ENCODE measurements at regions not wholly inside any gene's neighbourhood (a gene's known extent, or its start where the extent isn't known, plus 50 kb on each side); places are given as distances from the start of the nearest gene placed in this dataset.

DNA sequence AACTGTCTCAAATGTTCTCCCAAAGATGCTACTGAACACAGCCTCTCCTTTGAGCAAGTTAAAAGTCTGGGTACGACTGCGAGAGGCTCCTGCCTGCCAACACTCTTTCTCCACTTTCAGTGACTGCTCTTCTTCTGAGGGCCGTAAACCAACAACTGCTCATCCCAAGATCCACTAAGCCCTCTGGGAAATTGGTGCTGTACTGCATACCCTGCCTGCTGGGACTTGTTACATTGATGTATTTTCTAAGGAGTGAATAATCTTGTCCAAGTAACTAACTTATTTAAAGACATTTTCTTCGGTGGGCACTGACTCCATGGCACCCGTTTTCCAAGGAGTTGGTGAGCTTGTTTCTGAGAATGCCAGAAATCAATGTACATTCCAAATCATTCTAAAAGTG is 87.2 kb downstream of the ZNF280B start:
- no peak for DNase-seq

GRCh38 chr22:22422629-22423112 is 85.9 kb downstream of the ZNF280B start:
- peak; percentile 67 for DNase-seq

GRCh38 chr22:22423681-22424080 is 84.9 kb downstream of the ZNF280B start:
- DNase-seq, result no peak

GRCh38 chr22:22424210-22424800 is 84.2 kb downstream of the ZNF280B start:
- DNase-seq, result no peak

- DNase-seq, result no peak
Observed at GRCh38 chr22:22424956-22425355, 83.6 kb downstream of the ZNF280B start.

GRCh38 chr22:22425356-22425755 is 83.2 kb downstream of the ZNF280B start:
- DNase-seq, result no peak

DNA sequence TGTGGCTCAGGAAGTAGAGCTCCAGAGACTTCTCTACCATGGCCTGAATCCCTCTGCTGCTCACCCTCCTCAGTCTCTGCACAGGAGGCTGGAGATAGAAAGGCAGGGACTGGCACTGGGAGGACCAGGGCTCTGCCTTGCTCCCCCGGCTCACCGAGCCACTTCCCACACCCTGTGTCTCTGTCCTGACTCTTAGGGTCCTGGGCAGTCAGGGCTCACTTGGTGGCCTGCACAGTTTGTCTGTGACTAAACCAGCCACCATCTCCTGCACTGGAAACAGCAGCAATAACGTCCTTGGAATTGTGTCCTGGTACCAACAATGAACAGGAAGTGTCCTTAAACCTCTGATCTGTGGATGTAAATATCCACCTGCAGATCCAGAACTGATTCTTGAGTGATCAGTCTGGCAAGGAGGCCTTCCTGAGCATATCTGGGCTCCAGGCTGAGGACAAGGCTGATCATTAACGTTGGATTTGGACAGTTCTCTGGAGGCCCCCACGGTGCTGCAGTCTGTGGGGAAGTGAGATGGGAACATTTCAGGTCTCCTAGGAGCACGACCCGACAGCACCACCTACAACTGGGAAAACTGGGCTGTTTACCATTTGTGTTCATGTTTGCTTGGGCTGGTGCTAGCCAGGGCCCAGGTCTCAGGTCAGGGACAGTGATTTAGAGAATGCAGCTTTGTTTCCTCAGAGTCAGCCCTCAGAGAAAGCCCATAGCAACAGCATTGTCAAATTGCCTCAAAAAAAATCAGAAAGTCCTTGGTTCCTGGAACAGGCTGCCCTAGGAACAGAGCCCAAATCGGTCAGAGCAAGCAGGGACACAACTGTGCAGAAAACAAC is 82.5 kb downstream of the ZNF280B start:
- DNase-seq, result no peak

DNA sequence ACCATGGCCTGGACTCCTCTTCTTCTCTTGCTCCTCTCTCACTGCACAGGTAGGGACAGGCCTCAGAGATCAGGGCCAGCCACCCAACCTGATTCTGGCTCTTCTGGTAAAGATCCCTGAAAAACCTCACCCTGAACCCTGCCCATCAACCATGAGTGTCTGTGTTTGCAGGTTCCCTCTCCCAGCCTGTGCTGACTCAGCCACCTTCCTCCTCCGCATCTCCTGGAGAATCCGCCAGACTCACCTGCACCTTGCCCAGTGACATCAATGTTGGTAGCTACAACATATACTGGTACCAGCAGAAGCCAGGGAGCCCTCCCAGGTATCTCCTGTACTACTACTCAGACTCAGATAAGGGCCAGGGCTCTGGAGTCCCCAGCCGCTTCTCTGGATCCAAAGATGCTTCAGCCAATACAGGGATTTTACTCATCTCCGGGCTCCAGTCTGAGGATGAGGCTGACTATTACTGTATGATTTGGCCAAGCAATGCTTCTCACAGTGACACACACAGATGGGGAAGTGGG is 80.9 kb downstream of the ZNF280B start:
- DNase-seq, result no peak

DNA sequence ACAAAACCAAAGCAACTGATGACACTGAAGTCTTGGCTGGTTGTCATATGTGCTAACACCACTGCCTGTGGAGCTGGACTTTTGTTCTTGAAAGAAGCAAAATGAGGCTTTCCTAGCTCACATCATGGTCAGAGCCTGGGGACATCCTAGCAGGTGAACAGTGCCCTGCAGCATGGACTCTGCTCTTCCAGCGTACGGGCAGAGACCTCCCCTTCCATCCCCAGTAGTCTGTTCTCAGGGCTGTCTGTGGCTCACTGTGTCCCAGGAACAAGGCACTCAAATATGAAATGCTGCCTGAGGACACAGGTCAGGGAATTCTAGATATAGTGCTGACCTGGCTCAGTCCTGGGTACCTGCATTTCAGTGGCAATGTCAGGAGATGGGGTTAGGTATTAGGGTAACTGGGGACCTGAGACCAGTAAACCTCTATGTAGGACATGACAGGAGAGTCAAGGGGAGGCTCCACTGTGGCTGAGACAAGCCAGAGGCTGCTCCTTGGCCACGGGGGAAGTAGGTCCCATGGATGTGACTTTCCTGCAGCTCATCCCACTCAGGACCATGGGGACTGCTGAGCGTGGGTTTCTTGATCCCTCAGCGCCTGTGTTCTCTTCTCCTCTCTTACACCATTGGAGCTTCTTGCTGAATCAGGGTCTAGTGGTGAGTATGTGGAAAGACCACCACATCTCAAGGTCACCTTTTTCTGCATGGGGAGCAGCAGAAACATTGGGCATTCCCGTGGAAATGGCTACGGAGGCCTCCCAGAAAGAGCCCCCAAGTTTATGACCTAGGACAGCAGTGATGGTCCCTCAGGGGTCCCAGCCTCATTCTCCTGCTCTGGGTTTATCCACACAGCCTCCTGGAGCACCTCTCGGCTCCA is 80.1 kb downstream of the ZNF280B start:
- DNase-seq, result no peak

DNA sequence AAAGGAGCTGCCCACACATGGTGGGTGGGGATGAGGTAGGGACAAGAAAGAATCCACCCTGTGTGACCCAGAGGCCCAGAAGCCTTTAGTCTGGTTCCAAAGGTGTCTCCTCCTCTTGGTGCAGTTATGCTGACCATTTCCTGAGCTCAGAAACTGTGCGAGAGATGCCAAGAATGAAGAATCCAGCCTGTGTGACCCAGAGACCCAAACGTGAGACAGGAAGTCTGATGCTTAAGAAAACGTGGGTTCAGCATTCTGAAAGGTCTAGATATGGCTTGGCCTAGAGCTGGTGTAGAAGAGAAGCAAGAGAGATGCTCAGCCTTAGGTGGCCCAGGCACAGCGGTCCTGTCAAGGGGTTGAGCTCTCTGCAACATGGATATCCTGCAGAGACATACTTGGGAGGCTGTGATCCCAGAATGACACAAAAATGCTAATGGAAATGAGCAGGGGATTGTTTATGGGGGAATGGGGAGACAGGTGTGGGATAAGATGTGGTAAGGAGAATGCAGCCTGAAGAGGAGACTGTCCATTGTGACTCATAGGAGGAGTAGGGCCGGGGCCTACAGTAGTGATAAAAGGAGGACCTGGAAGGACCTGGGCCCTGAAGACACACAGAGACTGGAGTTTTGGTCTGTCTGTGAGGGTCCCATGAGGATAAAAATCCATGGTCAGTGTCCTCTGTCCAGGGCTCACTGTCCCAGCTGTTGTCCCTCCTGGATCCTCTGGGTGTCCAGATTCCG is 79.0 kb downstream of the ZNF280B start:
- no peak for DNase-seq

DNA sequence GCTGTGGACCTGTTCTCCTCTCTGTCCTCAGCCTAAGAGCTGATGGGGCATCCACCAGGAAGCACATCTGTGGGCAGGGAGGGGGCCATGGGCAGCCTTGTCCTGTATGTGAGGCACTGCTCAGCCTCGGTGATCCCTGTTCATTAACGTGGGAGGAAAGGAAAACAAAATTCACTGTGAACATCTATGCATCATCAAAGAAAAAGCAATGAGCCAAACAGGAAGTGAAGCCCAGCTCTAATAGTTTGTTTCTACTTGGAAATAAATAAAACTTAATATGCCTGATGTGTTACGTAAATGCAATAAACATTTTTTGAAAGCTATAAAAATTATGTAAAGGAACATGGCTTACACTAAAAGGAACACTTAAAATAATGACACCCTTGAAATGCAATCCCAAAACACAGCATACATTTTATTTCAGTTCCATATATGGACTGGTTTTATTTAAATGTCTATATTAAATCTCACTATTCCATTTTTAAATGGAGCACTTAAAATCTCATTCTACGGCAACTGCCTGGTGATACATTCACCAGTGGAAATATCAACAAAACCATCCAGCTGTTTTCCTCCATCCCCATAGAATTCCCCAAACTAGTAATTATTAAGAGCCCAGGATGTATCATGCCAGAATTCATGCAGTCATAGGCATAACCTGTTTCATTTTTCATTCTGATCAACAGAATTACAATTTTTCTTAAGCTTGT is 78.3 kb downstream of the ZNF280B start:
- no peak for DNase-seq

DNA sequence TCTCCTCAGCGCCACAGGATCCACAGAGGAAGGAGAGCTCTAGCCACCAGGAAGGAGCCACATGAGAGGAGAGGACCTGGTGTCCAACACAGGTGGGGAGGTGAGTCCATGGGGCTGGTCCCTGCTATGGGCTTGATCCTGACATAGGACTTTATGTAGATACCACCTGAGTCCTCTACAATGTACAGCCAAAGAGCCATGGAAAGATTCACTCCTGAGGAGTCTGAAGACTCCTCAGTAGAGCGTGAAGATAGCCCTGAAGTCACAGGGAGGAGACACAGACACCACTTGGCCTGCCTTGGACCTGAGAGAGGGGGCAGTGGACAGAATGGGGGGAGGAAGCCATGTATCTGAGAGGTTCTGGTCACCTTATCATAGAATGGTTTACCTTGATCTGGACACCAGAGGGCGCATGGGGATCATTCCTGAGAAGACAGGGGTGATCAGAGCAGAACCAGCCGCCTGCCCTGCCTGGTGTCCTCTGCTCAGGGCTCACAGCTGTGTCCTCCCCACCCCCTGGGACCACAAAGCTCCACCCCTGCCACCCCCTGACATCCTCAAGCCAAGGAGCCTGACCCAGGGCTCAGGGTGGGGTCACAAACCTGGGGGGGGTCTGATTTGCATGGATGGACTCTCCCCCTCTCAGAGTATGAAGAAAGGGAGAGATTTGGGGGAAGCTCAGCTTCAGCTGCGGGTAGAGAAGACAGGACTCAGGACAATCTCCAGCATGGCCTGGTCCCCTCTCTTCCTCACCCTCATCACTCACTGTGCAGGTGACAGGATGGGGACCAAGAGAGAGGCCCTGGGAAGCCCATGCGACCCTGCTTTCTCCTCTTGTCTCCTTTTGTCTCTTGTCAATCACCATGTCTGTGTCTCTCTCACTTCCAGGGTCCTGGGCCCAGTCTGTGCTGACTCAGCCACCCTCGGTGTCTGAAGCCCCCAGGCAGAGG is 77.0 kb downstream of the ZNF280B start:
- peak; percentile 60 for DNase-seq

GRCh38 chr22:22432479-22432878 is 76.1 kb downstream of the ZNF280B start:
- no peak for DNase-seq

DNA sequence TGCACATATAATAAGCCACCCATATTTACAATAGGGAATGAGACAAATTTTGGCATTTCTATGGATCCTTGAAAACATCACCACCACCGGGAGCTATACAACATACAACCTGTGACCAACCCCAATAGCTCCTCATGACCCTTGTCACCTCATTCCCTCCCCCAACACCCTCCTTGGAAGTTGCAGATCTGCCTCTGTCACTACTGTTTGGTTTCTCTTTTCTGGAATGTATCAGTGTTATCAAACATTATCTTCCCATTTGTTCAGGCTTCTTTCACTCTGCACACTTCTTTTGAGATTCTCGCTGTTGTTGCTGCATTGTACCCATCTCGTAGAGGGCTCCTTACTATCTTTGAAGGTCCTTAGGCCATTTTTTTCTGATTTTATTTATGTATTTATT is 75.6 kb downstream of the ZNF280B start:
- no peak for DNase-seq

GRCh38 chr22:22433770-22434169 is 74.8 kb downstream of the ZNF280B start:
- DNase-seq, result no peak

Measured in right forelimb (tissue), 1 donor.